Activated CD8-positive, alpha-beta T cell treated with anti-CD3 and anti-CD28 coated beads for 36 hours (primary cell): ENCODE measurements at regions not wholly inside any gene's neighbourhood (a gene's known extent, or its start where the extent isn't known, plus 50 kb on each side); places are given as distances from the start of the nearest gene placed in this dataset.

Experiments used
- ATAC-seq: fragments of 200-7000 bp; cut with Tn5 transposase; one replicate; pipeline ENCODE4 v1.10.0; 2021; ENCODE audit warnings: mild to moderate bottlenecking, moderate library complexity
- CTCF ChIA-PET: fragments of 350-600 bp; sonication (Branson Sonifier 250); formaldehyde crosslinking; loops from one replicate; lab custom pipeline; 2021; ENCODE audit warnings: antibody characterized with exemption; lab: Charles Lee
- POLR2A ChIA-PET: fragments of 350-600 bp; sonication (Branson Sonifier 250); formaldehyde crosslinking; loops from one replicate; lab custom pipeline; 2021; ENCODE audit warnings: antibody characterized with exemption; lab: Charles Lee
- DNase-seq: peaks from one replicate; pipeline ENCODE4 v3.0.0-alpha.2; 2020
- H3K27ac Mint-ChIP-seq: one replicate; pipeline ENCODE4 v1.8.0; 2021; ENCODE audit warnings: mild to moderate bottlenecking, mixed read lengths
- H3K27me3 Mint-ChIP-seq: one replicate; pipeline ENCODE4 v1.8.0; 2021; ENCODE audit warnings: mixed read lengths
- H3K36me3 Mint-ChIP-seq: one replicate; pipeline ENCODE4 v1.8.0; 2021; ENCODE audit warnings: low read depth, mixed read lengths
- H3K4me1 Mint-ChIP-seq: one replicate; pipeline ENCODE4 v1.8.0; 2021; ENCODE audit warnings: low read depth, mixed read lengths
- H3K4me3 Mint-ChIP-seq: one replicate; pipeline ENCODE4 v1.8.0; 2021; ENCODE audit warnings: mild to moderate bottlenecking, moderate library complexity, mixed read lengths
- H3K9me3 Mint-ChIP-seq: one replicate; pipeline ENCODE4 v1.8.0; 2021; ENCODE audit warnings: mixed read lengths
- CTCF ChIP-seq: fragments of 200-600 bp; IDR thresholded peaks from one replicate; pipeline ENCODE4 v1.8.0; 2022; ENCODE audit warnings: antibody characterized with exemption, mild to moderate bottlenecking
- intact Hi-C: fragments of 100-400 bp; cut with micrococcal nuclease; formaldehyde crosslinking; loops from one replicate; pipeline ENCODE4 v1.10.0; 2022

GRCh38 chr3:89622063-89622700, 514.8 kb downstream of the EPHA3 start:
- ATAC-seq = no peak
- H3K36me3 Mint-ChIP-seq = no peaks in the 10 kb centered on the region
- CTCF ChIA-PET = no interaction called here

GRCh38 chr3:89624494-89624893, 517.1 kb downstream of the EPHA3 start:
- ChIA-PET POLR2A (no interaction called here), CTCF (no interaction called here)
- TF ChIP-seq CTCF = no peak
- intact Hi-C loops = no loop called here
- peaks cover 9% of the 10 kb centered on the region for H3K9me3 Mint-ChIP-seq
- no peaks in the 10 kb centered on the region for H3K27me3 Mint-ChIP-seq
- no peaks in the 10 kb centered on the region for H3K4me1 Mint-ChIP-seq
- no peak overlapping the region for H3K27ac Mint-ChIP-seq
- no peaks in the 10 kb centered on the region for H3K36me3 Mint-ChIP-seq
- no peak for ATAC-seq
- DNase-seq = no peak
- H3K4me3 Mint-ChIP-seq = no peak overlapping the region

More at GRCh38 chr3:89622063-89622700, 514.8 kb downstream of the EPHA3 start:
- DNase-seq = no peak
- H3K4me3 Mint-ChIP-seq = no peak overlapping the region
- TF ChIP-seq CTCF = no peak
- intact Hi-C loops = no loop called here
- POLR2A ChIA-PET = no interaction called here
- no peaks in the 10 kb centered on the region for H3K27me3 Mint-ChIP-seq
- H3K27ac Mint-ChIP-seq = no peak overlapping the region
- H3K4me1 Mint-ChIP-seq = no peaks in the 10 kb centered on the region
- H3K9me3 Mint-ChIP-seq = peaks cover 10% of the 10 kb centered on the region

- peaks cover 13% of the 10 kb centered on the region for H3K9me3 Mint-ChIP-seq
- DNase-seq (no peak), ATAC-seq (no peak)
- intact Hi-C loops = no loop called here
- ChIA-PET POLR2A (no interaction called here), CTCF (no interaction called here)
- no peak for TF ChIP-seq CTCF
- H3K4me3 Mint-ChIP-seq = no peak overlapping the region
- no peaks in the 10 kb centered on the region for H3K27me3 Mint-ChIP-seq
- no peak overlapping the region for H3K27ac Mint-ChIP-seq
- H3K36me3 Mint-ChIP-seq = no peaks in the 10 kb centered on the region
- H3K4me1 Mint-ChIP-seq = no peaks in the 10 kb centered on the region
Observed at GRCh38 chr3:89625945-89626344, 518.5 kb downstream of the EPHA3 start.

- H3K36me3 Mint-ChIP-seq = no peaks in the 10 kb centered on the region
- no peaks in the 10 kb centered on the region for H3K4me1 Mint-ChIP-seq
- no peak overlapping the region for H3K27ac Mint-ChIP-seq
- H3K9me3 Mint-ChIP-seq = peaks cover 16% of the 10 kb centered on the region
- TF ChIP-seq CTCF = no peak
- DNase-seq = no peak
- no peak overlapping the region for H3K4me3 Mint-ChIP-seq
- no peaks in the 10 kb centered on the region for H3K27me3 Mint-ChIP-seq
- intact Hi-C loops = no loop called here
- ChIA-PET POLR2A (no interaction called here), CTCF (no interaction called here)
- no peak for ATAC-seq
Observed at GRCh38 chr3:89628856-89629670, 521.6 kb downstream of the EPHA3 start.

GRCh38 chr3:89635137-89635536, 527.7 kb downstream of the EPHA3 start:
- Mint-ChIP-seq H3K9me3 (peaks cover 11% of the 10 kb centered on the region), H3K36me3 (no peaks in the 10 kb centered on the region), H3K4me3 (no peak overlapping the region), H3K27ac (no peak overlapping the region), H3K4me1 (no peaks in the 10 kb centered on the region), H3K27me3 (no peaks in the 10 kb centered on the region)
- POLR2A ChIA-PET = no interaction called here
- CTCF ChIA-PET = no interaction called here
- TF ChIP-seq CTCF = no peak
- ATAC-seq = no peak
- DNase-seq = no peak
- intact Hi-C loops = no loop called here
